ENCODE measurements at regions not wholly inside any gene's neighbourhood (a gene's known extent, or its start where the extent isn't known, plus 50 kb on each side); places are given as distances from the start of the nearest gene placed in this dataset.

GRCh38 chr12:86608638-86609037, 352.4 kb upstream of the MGAT4C start:
- Mint-ChIP-seq H3K4me3 (no peak overlapping the region), H3K9me3 (no peaks in the 10 kb centered on the region), H3K27ac (no peak overlapping the region), H3K27me3 (no peaks in the 10 kb centered on the region), H3K4me1 (no peaks in the 10 kb centered on the region), H3K36me3 (ENCODE audit: low read depth) (no peaks in the 10 kb centered on the region)
- CTCF ChIA-PET: no interaction called here
- DNase-seq: no peak
- POLR2A ChIA-PET: no interaction called here
- ATAC-seq (ENCODE audit: low read depth): no peak
- TF ChIP-seq CTCF (IDR thresholded peaks at IDR 0.05): no peak
- intact Hi-C loops (cut with micrococcal nuclease): no loop called here

GRCh38 chr12:86601550-86602308, 345.5 kb upstream of the MGAT4C start:
- intact Hi-C loops (cut with micrococcal nuclease): no loop called here
- H3K27me3 Mint-ChIP-seq: no peaks in the 10 kb centered on the region
- no peaks in the 10 kb centered on the region for H3K36me3 Mint-ChIP-seq (ENCODE audit: low read depth)
- no peak for TF ChIP-seq CTCF (IDR thresholded peaks at IDR 0.05)
- no peak for DNase-seq
- POLR2A ChIA-PET: no interaction called here
- no peak overlapping the region for H3K27ac Mint-ChIP-seq
- H3K9me3 Mint-ChIP-seq: no peaks in the 10 kb centered on the region
- no peaks in the 10 kb centered on the region for H3K4me1 Mint-ChIP-seq
- H3K4me3 Mint-ChIP-seq: no peak overlapping the region
- CTCF ChIA-PET: no interaction called here
- no peak for ATAC-seq (ENCODE audit: low read depth)

GRCh38 chr12:86600664-86601231, 344.6 kb upstream of the MGAT4C start:
- ChIA-PET POLR2A (no interaction called here), CTCF (no interaction called here)
- intact Hi-C loops (cut with micrococcal nuclease): no loop called here
- Mint-ChIP-seq H3K36me3 (ENCODE audit: low read depth) (no peaks in the 10 kb centered on the region), H3K9me3 (no peaks in the 10 kb centered on the region), H3K27ac (no peak overlapping the region), H3K27me3 (no peaks in the 10 kb centered on the region), H3K4me1 (no peaks in the 10 kb centered on the region), H3K4me3 (no peak overlapping the region)
- ATAC-seq (ENCODE audit: low read depth): no peak
- no peak for TF ChIP-seq CTCF (IDR thresholded peaks at IDR 0.05)
- no peak for DNase-seq

GRCh38 chr12:86597431-86597830, 341.2 kb upstream of the MGAT4C start:
- H3K36me3 Mint-ChIP-seq (ENCODE audit: low read depth): no peaks in the 10 kb centered on the region
- no peak for DNase-seq
- H3K27ac Mint-ChIP-seq: no peak overlapping the region
- intact Hi-C loops (cut with micrococcal nuclease): no loop called here
- no peak for ATAC-seq (ENCODE audit: low read depth)
- no peaks in the 10 kb centered on the region for H3K4me1 Mint-ChIP-seq
- H3K27me3 Mint-ChIP-seq: no peaks in the 10 kb centered on the region
- no peaks in the 10 kb centered on the region for H3K9me3 Mint-ChIP-seq
- CTCF ChIA-PET: no interaction called here
- no peak overlapping the region for H3K4me3 Mint-ChIP-seq
- TF ChIP-seq CTCF (IDR thresholded peaks at IDR 0.05): no peak
- POLR2A ChIA-PET: no interaction called here

- Mint-ChIP-seq H3K4me3 (no peak overlapping the region), H3K9me3 (no peaks in the 10 kb centered on the region), H3K4me1 (no peaks in the 10 kb centered on the region), H3K27me3 (no peaks in the 10 kb centered on the region), H3K36me3 (ENCODE audit: low read depth) (no peaks in the 10 kb centered on the region), H3K27ac (no peak overlapping the region)
- intact Hi-C loops (cut with micrococcal nuclease): no loop called here
- no peak for ATAC-seq (ENCODE audit: low read depth)
- CTCF ChIA-PET: no interaction called here
- no peak for DNase-seq
- no peak for TF ChIP-seq CTCF (IDR thresholded peaks at IDR 0.05)
- POLR2A ChIA-PET: no interaction called here
These were observed 334.1 kb upstream of the MGAT4C start for GRCh38 chr12:86590296-86590695.
